Activated CD4-positive, alpha-beta memory T cell treated with anti-CD3 and anti-CD28 coated beads, Interleukin-2, amount 10 ng/mL, durations not matched to agents 7 days and 5 days (primary cell): ENCODE measurements at regions not wholly inside any gene's neighbourhood (a gene's known extent, or its start where the extent isn't known, plus 50 kb on each side); places are given as distances from the start of the nearest gene placed in this dataset.
"Not testable (repeated sequence)": the region's sequence is repeated elsewhere in the genome, so short reads cannot be mapped to it uniquely, and the experiment has no call there.

Experiments used
- CTCF ChIA-PET: fragments of 350-600 bp; sonication (Branson Sonifier 250); formaldehyde crosslinking; loops from one replicate; lab custom pipeline; 2021; ENCODE audit warnings: antibody characterized with exemption, inconsistent platforms; lab: Charles Lee
- POLR2A ChIA-PET: fragments of 350-600 bp; sonication (Branson Sonifier 250); formaldehyde crosslinking; loops from one replicate; lab custom pipeline; 2021; ENCODE audit warnings: antibody characterized with exemption; lab: Charles Lee
- DNase-seq: peaks from one replicate; pipeline ENCODE4 v3.0.0-alpha.2; 2020
- H3K27ac Mint-ChIP-seq: one replicate; pipeline ENCODE4 v1.8.0; 2021; ENCODE audit warnings: mild to moderate bottlenecking, mixed read lengths
- H3K27me3 Mint-ChIP-seq: one replicate; pipeline ENCODE4 v1.8.0; 2021; ENCODE audit warnings: mixed read lengths
- H3K36me3 Mint-ChIP-seq: one replicate; pipeline ENCODE4 v1.8.0; 2021; ENCODE audit warnings: low read depth, mixed read lengths
- H3K4me1 Mint-ChIP-seq: one replicate; pipeline ENCODE4 v1.8.0; 2021; ENCODE audit warnings: mixed read lengths
- H3K4me3 Mint-ChIP-seq: one replicate; pipeline ENCODE4 v1.8.0; 2021; ENCODE audit warnings: mild to moderate bottlenecking, mixed read lengths
- H3K9me3 Mint-ChIP-seq: one replicate; pipeline ENCODE4 v1.8.0; 2021; ENCODE audit warnings: mixed read lengths

DNA sequence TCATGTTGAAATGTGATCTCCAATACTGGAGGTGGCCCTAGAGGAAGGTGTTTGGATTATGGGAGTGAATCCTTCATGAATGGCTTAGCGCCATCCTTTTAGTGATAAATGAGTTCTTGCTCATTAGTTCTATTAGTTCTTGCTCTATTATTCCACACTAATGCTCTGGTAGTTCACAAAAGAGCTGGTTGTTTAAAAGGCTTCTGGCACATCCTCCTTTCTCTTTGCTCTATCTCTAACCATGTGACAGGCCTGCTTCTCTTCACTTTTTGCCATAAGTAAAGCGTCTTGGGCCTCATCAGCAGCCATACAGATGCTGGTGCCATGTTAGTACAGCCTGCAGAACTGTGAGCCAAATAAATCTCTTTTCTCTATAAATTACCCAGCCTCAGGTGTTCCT lies 469.9 kb downstream of the GUCY1A2 start:
- Mint-ChIP-seq H3K27ac (no peak overlapping the region), H3K4me3 (no peak overlapping the region), H3K4me1 (no peaks in the 10 kb centered on the region), H3K27me3 (no peaks in the 10 kb centered on the region), H3K9me3 (peaks cover 8% of the 10 kb centered on the region), H3K36me3 (no peaks in the 10 kb centered on the region)
- CTCF ChIA-PET: no interaction called here
- POLR2A ChIA-PET: no interaction called here
- no peak for DNase-seq

DNA sequence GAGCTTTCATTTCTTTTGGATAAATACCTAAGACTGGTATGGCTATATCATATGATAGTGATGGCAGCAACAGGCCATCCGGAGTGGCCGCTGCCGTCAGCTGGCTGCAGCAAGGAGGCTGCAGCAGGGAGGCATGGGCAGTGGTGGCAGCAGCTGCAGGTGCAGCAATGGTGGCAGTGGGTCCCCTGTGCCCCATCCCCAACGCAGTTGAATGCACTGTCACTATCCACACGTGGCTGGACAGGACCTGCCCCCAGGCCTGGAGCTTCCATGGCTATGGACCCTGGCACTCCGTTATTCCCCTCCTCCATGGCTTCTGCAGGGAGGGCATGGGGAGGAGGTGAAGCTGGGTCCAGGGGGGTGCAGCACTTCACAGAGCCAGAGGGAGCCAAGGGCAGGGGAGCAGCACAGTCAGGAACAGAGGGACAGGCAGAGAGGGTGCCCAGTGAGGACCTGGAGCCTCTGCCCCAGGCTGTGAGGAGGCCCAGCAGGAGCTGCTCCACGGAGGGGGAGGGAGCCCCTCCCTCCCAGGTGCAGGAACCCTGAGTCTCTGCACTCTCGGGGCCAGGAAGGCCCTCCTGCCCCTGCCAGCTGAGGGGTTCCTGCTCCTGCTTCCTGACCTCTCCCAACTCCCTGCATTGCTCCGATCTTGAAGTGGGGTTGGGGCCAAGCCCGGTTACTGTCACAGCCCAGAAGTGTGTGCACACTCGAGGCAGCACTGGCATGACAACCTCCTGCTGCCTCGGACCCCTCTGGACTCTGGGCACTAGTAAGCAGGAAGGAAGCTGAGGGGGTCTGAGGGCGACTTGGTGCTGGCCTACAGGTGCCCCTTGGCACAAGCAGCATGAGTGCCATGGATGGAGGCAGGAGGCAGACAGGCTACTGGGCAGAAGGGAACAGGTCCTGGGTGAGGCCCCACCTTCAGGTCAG lies 466.3 kb downstream of the GUCY1A2 start:
- CTCF ChIA-PET: no interaction called here
- H3K36me3 Mint-ChIP-seq: no peaks in the 10 kb centered on the region
- H3K9me3 Mint-ChIP-seq: peaks cover 8% of the 10 kb centered on the region
- POLR2A ChIA-PET: no interaction called here
- no peaks in the 10 kb centered on the region for H3K27me3 Mint-ChIP-seq
- H3K27ac Mint-ChIP-seq: no peak overlapping the region
- no peaks in the 10 kb centered on the region for H3K4me1 Mint-ChIP-seq
- H3K4me3 Mint-ChIP-seq: no peak overlapping the region
- no peak for DNase-seq

DNA sequence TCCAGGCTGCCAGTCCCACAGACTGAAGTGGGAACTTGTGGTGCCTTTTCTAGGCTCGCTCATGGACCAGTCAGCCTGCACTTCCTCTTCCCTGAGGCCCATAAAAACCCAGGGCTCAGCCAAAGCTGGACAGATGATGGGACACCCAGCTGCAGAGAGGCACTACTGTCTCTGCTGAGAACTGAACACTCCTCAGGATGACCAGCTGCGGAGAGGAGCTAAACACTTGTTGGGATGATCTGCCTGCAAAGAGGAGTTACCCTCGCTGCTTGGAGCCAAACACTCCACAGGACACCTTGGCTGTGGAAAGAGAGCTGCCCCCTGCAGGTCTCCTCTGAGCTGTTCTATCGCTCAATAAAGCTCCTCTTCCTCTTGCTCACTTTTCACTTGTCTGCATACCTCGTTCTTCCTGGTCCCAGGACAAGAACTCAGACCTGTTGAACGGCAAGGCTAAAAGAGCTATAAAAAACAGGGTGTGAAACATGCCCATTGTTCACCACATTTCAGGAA lies 465.5 kb downstream of the GUCY1A2 start:
- H3K4me1 Mint-ChIP-seq: no peaks in the 10 kb centered on the region
- no peak for DNase-seq
- no peaks in the 10 kb centered on the region for H3K27me3 Mint-ChIP-seq
- H3K27ac Mint-ChIP-seq: no peak overlapping the region
- no peak overlapping the region for H3K4me3 Mint-ChIP-seq
- ChIA-PET CTCF (no interaction called here), POLR2A (no interaction called here)
- H3K36me3 Mint-ChIP-seq: no peaks in the 10 kb centered on the region
- peaks cover 8% of the 10 kb centered on the region for H3K9me3 Mint-ChIP-seq

DNA sequence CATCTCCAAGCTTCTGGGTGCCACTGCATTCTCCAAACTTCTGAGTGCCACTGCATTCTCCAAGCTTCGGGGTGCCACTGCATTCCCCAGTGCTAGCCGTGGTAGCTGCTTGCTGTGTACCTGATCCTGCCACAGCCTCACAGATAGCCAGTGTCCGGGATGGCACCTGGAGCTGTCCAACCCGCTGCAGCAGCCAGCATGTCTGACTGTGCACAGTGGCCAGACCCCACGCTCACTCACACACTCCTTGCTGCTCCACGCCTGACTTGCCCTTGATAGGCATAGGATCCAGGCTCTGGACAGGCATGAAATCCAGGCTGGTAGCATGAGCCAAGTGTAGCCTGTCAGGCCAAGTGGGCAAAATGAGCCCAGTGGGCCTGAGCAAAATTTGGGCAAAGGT lies 465.0 kb downstream of the GUCY1A2 start:
- POLR2A ChIA-PET: no interaction called here
- CTCF ChIA-PET: no interaction called here
- DNase-seq: no peak
- no peak overlapping the region for H3K4me3 Mint-ChIP-seq
- H3K27ac Mint-ChIP-seq: no peak overlapping the region
- no peaks in the 10 kb centered on the region for H3K36me3 Mint-ChIP-seq
- H3K27me3 Mint-ChIP-seq: no peaks in the 10 kb centered on the region
- H3K4me1 Mint-ChIP-seq: no peaks in the 10 kb centered on the region
- H3K9me3 Mint-ChIP-seq: peaks cover 8% of the 10 kb centered on the region

DNA sequence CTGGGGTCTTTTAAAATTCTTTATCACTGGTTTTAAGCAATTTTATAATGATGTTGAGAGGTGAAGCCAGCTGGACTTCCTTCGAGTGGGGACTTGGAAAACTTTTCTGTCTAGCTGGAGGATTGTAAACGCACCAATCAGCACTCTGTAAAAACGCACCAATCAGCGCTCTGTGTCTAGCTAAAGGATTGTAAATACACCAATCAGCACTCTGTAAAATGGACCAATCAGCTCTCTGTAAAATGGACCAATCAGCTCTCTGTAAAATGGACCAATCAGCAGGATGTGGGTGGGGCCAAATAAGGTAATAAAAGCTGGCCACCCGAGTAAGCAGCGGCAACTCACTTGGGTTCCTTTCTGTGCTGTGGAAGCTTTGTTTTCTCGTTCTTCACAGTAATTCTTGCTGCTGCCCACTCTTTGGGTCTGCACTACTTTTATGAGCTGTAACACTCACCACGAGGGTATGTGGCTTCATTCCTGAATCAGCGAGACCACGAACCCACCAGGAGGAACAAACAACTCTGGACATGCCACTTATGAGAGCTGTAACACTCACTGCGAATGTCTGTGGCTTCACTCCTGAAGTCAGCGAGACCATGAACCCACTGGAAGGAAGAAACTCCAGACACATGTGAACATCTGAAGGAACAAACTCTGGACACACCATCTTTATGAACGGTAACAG lies 462.6 kb downstream of the GUCY1A2 start:
- DNase-seq, H3K27me3 Mint-ChIP-seq, POLR2A ChIA-PET, H3K4me3 Mint-ChIP-seq, H3K4me1 Mint-ChIP-seq, H3K27ac Mint-ChIP-seq, CTCF ChIA-PET, H3K9me3 Mint-ChIP-seq, H3K36me3 Mint-ChIP-seq: not testable (repeated sequence)

DNA sequence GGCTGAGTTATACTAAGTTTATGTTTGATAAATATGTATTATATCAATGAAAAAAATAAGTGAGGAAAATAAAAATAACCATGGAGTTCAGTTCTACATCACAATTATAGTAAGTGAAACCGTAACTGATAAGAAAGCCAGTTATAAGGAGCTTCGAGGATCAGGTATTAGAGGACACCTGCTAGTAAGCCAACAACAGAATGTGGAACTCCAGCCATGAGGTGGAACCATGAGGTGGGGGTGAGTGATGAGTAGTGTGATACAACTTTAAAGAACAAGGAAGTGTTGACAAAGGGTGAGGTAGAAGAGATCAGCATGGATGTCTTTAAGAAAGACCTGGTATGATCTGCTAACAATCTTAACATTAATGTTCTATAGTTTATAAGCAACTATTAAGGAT lies 452.9 kb downstream of the GUCY1A2 start:
- POLR2A ChIA-PET: no interaction called here

DNA sequence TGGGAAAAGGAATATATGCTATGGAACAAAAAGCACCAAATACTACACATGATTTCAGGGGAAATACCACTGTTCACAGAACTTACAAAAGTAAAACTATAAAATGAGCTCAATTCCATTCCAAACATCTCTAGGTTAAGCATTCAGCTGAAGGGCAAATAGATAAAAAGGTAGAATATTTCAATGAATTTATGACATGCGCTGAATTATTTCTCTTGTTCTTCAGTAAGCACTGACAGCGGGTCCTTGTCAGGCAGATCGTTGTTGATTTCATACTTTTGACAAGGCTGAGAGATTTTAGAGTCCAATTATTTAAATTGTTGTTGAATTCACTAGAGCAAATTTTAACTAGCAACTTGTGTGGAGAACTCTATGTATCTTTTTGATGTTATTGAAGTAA lies 449.6 kb downstream of the GUCY1A2 start:
- H3K4me1 Mint-ChIP-seq: no peaks in the 10 kb centered on the region
- H3K36me3 Mint-ChIP-seq: no peaks in the 10 kb centered on the region
- H3K9me3 Mint-ChIP-seq: peaks cover 6% of the 10 kb centered on the region
- no peak overlapping the region for H3K4me3 Mint-ChIP-seq
- no peak overlapping the region for H3K27ac Mint-ChIP-seq
- H3K27me3 Mint-ChIP-seq: no peaks in the 10 kb centered on the region
- ChIA-PET POLR2A (no interaction called here), CTCF (no interaction called here)
- no peak for DNase-seq

More for the DNA sequence above, 452.9 kb downstream of the GUCY1A2 start:
- Mint-ChIP-seq H3K36me3 (no peaks in the 10 kb centered on the region), H3K9me3 (peaks cover 6% of the 10 kb centered on the region), H3K4me1 (no peaks in the 10 kb centered on the region), H3K4me3 (no peak overlapping the region), H3K27me3 (no peaks in the 10 kb centered on the region), H3K27ac (no peak overlapping the region)
- DNase-seq: no peak
- CTCF ChIA-PET: no interaction called here

DNA sequence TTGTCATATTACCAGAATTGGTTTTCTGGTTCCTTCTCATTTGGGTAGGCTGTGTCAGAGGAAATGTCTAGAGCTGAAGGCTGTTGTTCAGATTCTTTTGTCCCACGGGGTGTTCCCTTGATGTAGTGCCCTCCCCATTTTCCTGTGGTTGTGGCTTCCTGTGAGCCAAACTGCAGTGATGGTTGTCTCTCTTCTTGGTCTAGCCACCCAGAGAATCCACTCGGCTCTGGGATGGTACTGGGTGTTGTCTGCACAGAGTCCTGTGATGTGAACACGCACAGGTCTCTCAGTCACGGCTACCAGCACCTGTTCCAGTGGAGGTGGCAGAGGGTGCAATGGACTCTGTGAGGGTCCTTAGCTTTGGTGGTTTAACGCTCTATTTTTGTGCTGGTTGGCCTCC lies 440.9 kb downstream of the GUCY1A2 start:
- CTCF ChIA-PET, H3K27ac Mint-ChIP-seq, H3K36me3 Mint-ChIP-seq, DNase-seq, H3K4me1 Mint-ChIP-seq, H3K4me3 Mint-ChIP-seq, POLR2A ChIA-PET, H3K27me3 Mint-ChIP-seq: not testable (repeated sequence)
- H3K9me3 Mint-ChIP-seq: peaks cover 16% of the 10 kb centered on the region

DNA sequence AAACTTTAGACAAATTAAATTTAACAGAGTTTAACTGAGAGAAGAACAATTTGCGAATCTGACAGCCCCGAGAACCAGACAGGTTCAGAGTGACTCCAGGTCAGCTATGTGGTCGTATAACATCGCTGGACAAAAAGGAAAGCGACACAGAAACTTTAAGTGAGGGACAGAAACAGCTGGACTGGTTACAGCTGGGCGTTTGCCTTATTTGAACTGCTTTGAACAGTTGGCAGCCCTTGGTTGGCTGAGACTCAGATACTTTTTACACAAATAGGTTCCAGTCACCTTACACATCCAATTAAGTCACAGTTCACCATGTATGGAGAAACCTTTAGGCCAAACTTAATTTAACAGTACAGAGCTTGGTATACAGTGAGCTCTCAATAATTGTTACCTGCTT lies 436.9 kb downstream of the GUCY1A2 start:
- no peak overlapping the region for H3K27ac Mint-ChIP-seq
- H3K27me3 Mint-ChIP-seq: no peaks in the 10 kb centered on the region
- H3K9me3 Mint-ChIP-seq: peaks cover 15% of the 10 kb centered on the region
- ChIA-PET CTCF (no interaction called here), POLR2A (no interaction called here)
- no peaks in the 10 kb centered on the region for H3K36me3 Mint-ChIP-seq
- DNase-seq: no peak
- no peaks in the 10 kb centered on the region for H3K4me1 Mint-ChIP-seq
- no peak overlapping the region for H3K4me3 Mint-ChIP-seq

DNA sequence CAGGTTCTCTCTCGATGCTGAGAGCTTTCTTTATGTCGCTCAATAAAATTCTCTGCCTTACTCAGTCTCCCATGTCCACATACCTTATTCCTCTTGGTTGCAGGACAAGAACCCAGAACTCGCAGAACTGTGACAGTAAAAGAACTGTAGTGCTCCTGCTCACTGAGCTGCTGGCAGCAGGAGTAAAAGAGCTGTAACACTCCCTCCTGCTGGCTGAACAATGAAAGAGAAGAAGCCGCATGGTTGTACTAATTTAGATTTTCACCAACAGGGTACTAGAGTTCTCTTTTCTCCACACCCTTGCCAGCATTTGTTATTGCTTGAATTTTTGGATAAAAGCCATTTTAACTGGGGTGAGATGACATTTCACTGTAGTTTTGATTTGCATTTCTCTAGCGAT lies 433.2 kb downstream of the GUCY1A2 start:
- Mint-ChIP-seq H3K4me1 (no peaks in the 10 kb centered on the region), H3K9me3 (peaks cover 5% of the 10 kb centered on the region), H3K27ac (no peak overlapping the region), H3K36me3 (no peaks in the 10 kb centered on the region), H3K27me3 (no peaks in the 10 kb centered on the region), H3K4me3 (no peak overlapping the region)
- ChIA-PET CTCF (no interaction called here), POLR2A (no interaction called here)
- DNase-seq: no peak

DNA sequence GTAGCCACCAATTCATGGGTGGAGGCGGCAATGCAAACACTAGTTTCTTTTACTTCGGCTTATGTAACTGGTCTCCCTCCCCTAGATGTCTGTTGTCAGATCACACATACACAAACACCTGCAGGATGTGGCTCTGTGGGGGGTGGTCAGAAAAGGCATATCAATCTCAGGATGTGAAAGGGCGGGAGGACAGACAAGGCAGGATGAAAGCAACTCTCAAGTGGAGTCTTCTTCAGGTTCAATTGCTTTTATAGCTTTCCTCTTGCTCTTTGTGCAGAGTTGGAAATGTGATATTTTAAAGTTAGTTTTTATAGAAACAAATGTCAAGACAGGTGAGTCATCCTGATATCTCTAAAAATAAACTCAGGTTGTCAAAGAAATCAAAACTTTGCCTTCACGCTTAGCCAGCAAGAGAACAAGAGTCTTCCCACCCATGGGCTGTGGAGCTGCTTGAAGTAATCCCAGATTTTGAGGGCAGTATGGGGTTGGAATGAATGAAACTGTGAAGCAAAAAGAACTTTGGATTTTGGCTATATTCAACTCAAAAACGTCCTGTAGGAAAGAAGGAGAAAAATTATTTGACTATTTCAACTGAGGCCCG lies 423.4 kb downstream of the GUCY1A2 start:
- Mint-ChIP-seq H3K4me3 (no peak overlapping the region), H3K27ac (no peak overlapping the region), H3K9me3 (peaks cover 10% of the 10 kb centered on the region), H3K27me3 (no peaks in the 10 kb centered on the region), H3K36me3 (no peaks in the 10 kb centered on the region), H3K4me1 (no peaks in the 10 kb centered on the region)
- ChIA-PET CTCF (no interaction called here), POLR2A (no interaction called here)
- DNase-seq: no peak

DNA sequence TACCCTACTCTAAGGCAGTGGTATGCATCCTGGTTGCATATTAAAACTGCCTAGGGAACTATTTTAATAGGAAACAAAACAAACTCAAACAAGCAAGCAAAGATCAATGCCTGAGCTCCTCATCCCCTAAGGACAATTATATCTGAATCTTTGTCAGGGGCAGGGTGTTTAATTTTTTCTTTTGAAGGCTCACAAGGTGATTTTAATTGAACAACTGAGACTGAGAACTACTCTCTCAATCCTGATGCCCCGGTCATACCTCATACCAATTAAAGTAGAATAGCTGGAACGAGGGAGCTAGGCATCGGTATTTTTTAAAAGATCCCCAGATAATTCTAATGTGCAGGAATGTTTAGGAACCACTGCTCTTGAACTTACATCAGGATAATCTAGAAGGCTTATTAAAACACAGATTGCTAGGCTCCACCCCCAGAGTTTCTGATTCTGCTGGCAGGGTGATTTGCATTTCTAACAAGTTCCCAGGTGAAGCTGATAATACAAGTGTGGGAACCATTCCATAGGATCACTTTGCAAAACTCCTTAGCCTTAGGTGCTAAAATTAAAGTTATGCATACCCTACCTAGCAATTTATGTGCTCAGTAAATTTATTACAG lies 416.5 kb downstream of the GUCY1A2 start:
- Mint-ChIP-seq H3K27ac (no peak overlapping the region), H3K27me3 (no peaks in the 10 kb centered on the region), H3K9me3 (peaks cover 4% of the 10 kb centered on the region), H3K4me1 (no peaks in the 10 kb centered on the region), H3K36me3 (no peaks in the 10 kb centered on the region), H3K4me3 (no peak overlapping the region)
- ChIA-PET POLR2A (no interaction called here), CTCF (no interaction called here)
- DNase-seq: no peak

DNA sequence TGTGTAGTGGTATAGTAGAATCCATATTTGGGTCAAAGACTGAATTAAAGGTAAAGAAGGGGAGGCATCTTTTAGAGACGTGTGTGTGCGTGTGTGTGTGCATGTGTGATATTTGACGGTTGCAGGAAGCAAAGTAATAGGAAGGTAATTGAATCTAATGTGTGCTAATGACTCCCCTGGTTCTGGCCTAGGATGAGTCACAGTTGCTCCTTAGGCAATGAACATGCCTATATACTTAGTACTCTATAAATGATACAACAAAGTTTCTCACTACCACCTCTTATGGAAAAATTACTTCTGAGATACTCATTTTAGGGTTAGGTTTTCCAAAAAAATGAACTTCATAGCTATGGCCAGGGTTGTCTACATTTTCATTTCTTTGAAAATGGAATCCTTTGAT lies 409.6 kb downstream of the GUCY1A2 start:
- Mint-ChIP-seq H3K27me3 (no peaks in the 10 kb centered on the region), H3K27ac (no peak overlapping the region), H3K9me3 (peaks cover 3% of the 10 kb centered on the region), H3K4me1 (no peaks in the 10 kb centered on the region), H3K4me3 (no peak overlapping the region), H3K36me3 (no peaks in the 10 kb centered on the region)
- no peak for DNase-seq
- POLR2A ChIA-PET: no interaction called here
- CTCF ChIA-PET: no interaction called here
